ENCODE measurements at regions not wholly inside any gene's neighbourhood (a gene's known extent, or its start where the extent isn't known, plus 50 kb on each side); places are given as distances from the start of the nearest gene placed in this dataset.

DNA sequence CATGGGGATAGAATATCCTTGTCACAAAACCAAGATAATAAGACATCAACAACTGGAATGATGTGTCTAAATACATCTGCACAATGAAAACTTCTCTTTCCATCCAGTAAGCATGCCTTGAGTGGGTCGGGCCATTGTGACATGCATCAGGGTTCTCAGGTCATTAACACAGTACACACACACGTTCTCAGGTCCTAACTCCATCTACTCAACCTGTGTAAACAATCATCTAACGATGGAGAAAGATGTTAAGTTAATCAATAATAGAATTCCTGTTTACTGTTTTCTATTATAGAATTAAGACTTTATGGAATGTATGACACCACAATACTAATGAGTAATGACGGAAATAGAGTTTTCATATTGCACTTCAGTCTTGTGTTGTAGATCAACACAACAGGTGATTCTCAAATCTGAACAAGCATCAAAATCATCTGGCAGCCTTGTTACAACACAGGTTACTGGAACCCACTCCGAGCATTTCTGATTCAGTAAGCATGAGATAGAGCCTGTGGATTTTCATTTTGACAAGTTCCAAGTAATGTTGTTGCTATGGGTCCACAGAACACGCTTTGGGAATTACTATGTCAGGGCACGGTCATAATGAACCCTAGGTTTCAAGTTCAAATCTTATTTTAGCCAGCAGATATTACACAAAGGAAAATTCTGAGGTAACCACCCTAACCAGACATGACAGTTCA, 315.8 kb upstream of the TEX13C start:
- DNase-seq (ENCODE audit: low spot score), result no peak

DNA sequence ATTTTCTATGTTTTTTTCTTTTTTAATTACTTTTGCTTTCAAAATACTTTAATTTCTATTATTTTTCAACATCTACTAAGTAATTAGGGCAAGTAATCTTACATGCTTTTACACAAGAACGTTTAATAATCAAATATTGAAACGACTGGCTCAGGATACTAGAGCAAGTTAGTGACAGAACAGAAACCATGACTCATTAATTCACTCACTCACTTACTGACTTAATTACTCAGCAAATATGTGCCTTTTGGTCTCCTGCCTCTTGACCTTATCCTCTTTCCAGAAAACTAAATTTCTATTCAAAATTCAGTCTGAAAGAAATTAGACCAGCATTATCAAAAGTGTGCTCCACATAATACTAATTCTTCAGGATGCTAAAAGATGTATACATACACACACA, 314.9 kb upstream of the TEX13C start:
- no peak for DNase-seq (ENCODE audit: low spot score)

DNA sequence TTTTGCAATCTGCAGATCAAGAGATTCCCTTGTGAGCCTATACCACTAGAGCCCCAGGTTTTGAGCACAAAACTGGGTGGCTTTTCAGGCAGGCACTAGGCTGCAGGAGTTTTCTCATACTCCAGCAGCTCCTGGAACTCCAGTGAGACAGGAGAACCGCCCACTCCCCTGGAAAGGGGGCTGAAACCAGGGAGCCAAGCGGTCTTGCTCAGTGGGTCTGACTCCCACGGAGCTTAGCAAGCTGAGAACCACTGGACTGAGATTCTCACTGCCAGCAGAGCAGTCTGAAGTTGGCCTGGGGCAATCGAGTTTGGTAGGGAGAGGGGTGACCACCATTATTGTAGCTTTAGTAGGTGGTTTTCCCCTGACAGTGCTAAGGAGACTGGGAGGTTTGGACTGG, 313.8 kb upstream of the TEX13C start:
- no peak for DNase-seq (ENCODE audit: low spot score)

DNA sequence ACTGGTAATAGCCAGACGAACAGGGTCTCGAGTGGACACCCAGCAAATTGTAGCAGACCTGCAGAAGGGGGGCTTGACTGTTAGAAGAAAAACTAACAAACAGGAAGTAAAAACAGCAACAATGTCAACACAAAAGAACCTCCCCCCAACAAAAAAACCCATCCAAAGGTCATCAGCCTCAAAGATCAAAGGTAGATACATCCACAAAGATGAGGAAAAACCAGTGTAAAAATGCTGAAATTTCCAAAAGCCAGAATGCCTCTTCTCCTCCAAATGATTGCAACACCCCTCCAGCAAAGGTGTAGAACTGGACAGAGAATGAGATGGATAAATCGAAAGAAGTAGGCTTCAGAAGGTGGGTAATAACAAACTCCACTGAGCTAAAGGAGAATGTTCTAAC, 313.0 kb upstream of the TEX13C start:
- no peak for DNase-seq (ENCODE audit: low spot score)

DNA sequence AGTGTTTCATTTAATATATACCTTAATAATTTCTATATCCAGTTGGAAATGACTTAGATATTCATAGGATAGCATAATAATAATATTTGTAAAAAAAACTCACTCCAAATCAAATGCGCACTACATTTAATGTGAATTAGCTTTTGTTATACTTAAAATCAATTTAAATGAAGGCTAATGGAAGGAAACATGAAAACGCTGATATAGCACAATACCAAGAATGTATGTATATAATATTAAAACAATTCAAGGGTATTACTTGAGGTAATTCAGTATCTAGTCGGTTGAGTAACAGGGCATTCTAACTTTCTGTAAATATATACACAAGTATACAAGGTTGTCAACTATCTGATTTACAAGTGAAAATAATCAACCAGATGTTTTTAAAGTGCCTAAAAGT, 307.1 kb upstream of the TEX13C start:
- DNase-seq (ENCODE audit: low spot score), result no peak

DNA sequence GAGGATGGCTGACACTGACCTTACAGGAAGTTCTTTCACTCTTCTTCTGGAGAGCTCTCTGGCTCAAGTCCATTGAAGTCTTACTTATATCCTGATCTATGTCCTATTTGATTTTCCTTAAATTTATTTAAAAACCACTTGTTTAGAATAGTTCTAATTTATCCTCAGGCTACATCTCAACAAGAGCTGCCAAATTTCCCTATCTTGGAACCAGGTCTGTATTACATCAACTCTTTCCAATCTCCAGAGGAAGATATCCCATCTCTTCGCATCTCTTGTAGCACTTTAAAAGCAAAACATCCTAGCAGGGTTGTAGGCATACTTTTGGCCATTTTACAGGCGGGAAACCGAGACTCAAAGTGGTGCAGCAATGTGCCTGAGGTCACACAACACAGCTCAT, 290.5 kb upstream of the TEX13C start:
- DNase-seq (ENCODE audit: low spot score), result no peak

Measured in SW480 (cell line).